Nephron (organoid): ENCODE measurements at regions not wholly inside any gene's neighbourhood (a gene's known extent, or its start where the extent isn't known, plus 50 kb on each side); places are given as distances from the start of the nearest gene placed in this dataset.

ENCODE experiments used
- H3K27ac Mint-ChIP-seq, 3 experiments: 2 replicates each; pipeline ENCODE4 v1.8.0; 2020; ENCODE audit warnings: mixed read lengths in 3 of 3, mild to moderate bottlenecking in 2 of 3, moderate library complexity in 1 of 3
- H3K27me3 Mint-ChIP-seq: 2 replicates; pipeline ENCODE4 v1.8.0; 2021; ENCODE audit warnings: low read depth, mild to moderate bottlenecking, moderate library complexity, mixed read lengths
- H3K36me3 Mint-ChIP-seq: 2 replicates; pipeline ENCODE4 v1.8.0; 2020; ENCODE audit warnings: low read depth, mixed read lengths
- H3K4me1 Mint-ChIP-seq: 2 replicates; pipeline ENCODE4 v1.8.0; 2020; ENCODE audit warnings: mixed read lengths
- H3K4me3 Mint-ChIP-seq, 3 experiments: 2 replicates each; pipeline ENCODE4 v1.8.0; 2020; ENCODE audit warnings: mild to moderate bottlenecking in 3 of 3, mixed read lengths in 3 of 3, moderate library complexity in 2 of 3
- H3K9me3 Mint-ChIP-seq: 2 replicates; pipeline ENCODE4 v1.8.0; 2020; ENCODE audit warnings: mixed read lengths
- TF ChIP-seq, protein P1 (sequence below), 3 experiments: fragments of 200-600 bp; sonication (generic); IDR thresholded peaks; one replicate each; pipeline ENCODE4 v1.5.0; 2021; ENCODE audit warnings: antibody characterized with exemption in 3 of 3; ENCODE audit not compliant: unreplicated experiment in 3 of 3

DNA sequence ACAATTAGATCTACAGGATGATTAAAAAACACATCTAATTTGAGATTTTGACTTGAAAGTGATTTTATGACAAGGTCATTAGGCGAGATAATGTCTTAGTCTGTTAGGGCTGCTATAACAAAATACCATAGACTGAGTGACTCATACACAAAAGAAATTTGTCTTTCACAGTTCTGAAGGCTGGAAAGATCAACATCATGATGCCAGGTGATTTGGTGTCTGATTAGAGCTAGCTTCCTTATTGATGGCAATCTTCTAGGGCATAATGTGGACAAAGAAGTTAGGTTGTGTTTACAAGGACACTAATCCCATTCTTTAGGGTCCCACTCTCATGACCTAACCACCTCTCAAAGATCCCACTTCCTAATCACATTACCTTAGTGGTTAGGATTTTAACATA, 256.7 kb downstream of the TUSC1 start:
- H3K27ac Mint-ChIP-seq, result no peak overlapping the region
- TF ChIP-seq, protein P1, sequence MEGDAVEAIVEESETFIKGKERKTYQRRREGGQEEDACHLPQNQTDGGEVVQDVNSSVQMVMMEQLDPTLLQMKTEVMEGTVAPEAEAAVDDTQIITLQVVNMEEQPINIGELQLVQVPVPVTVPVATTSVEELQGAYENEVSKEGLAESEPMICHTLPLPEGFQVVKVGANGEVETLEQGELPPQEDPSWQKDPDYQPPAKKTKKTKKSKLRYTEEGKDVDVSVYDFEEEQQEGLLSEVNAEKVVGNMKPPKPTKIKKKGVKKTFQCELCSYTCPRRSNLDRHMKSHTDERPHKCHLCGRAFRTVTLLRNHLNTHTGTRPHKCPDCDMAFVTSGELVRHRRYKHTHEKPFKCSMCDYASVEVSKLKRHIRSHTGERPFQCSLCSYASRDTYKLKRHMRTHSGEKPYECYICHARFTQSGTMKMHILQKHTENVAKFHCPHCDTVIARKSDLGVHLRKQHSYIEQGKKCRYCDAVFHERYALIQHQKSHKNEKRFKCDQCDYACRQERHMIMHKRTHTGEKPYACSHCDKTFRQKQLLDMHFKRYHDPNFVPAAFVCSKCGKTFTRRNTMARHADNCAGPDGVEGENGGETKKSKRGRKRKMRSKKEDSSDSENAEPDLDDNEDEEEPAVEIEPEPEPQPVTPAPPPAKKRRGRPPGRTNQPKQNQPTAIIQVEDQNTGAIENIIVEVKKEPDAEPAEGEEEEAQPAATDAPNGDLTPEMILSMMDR (IDR thresholded peaks at IDR 0.05; ENCODE audit: unreplicated experiment in 3 of 3), result no peak
- H3K4me1 Mint-ChIP-seq, result peaks cover under 1% of the 10 kb centered on the region
- H3K36me3 Mint-ChIP-seq, result peaks cover 16% of the 10 kb centered on the region
- H3K9me3 Mint-ChIP-seq, result peaks cover 16% of the 10 kb centered on the region
- no peak overlapping the region for H3K4me3 Mint-ChIP-seq
- H3K27me3 Mint-ChIP-seq, result no peaks in the 10 kb centered on the region

DNA sequence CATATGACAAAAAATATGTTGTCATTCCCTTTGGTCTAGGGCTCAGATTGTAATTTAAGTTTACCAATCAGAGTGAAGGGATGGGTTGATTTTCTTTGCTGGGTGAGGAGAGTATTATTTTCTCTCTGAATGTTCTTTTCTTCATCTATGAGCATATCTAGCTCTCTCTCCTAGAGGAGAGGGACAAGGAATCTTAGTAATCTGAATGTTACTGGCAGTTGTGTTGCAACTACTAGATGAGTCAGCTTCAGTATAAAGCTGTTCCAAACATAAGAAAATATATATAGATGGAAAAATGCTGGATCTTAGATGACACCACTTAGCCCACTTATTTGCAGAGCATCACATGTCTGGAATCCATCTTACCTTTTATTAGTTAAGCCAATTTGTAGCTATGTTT, 259.3 kb downstream of the TUSC1 start:
- TF ChIP-seq, protein P1 (IDR thresholded peaks at IDR 0.05; ENCODE audit: unreplicated experiment in 3 of 3), result no peak
- Mint-ChIP-seq H3K27ac (no peak overlapping the region), H3K4me3 (no peak overlapping the region), H3K27me3 (no peaks in the 10 kb centered on the region), H3K9me3 (peaks cover 2% of the 10 kb centered on the region), H3K4me1 (peaks cover 22% of the 10 kb centered on the region), H3K36me3 (peaks cover 4% of the 10 kb centered on the region)

DNA sequence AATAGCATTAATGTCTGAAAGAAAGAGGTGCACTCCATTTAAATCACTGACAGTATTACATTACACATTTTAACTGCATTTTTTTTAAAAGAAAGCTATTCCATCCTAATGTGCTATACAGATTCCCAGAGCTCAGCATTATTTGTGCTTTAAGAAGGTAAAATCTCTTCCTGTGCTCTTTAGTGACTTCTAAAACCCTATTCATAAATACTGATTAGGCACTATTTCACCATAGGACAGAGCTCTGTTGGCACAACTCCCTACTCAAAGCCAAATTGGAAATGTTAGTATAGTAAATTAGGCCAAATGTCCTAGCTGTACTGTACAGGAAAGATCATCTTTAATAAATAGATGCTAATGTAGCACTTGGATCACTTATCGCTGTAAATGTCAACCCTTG, 262.5 kb downstream of the TUSC1 start:
- TF ChIP-seq, protein P1 (IDR thresholded peaks at IDR 0.05; ENCODE audit: unreplicated experiment in 3 of 3), result no peak
- no peaks in the 10 kb centered on the region for H3K9me3 Mint-ChIP-seq
- peak overlapping the region; percentile 8 to 62 (median 49) for H3K27ac Mint-ChIP-seq
- H3K4me1 Mint-ChIP-seq, result peaks cover 39% of the 10 kb centered on the region
- H3K4me3 Mint-ChIP-seq, result no peak overlapping the region
- H3K36me3 Mint-ChIP-seq, result no peaks in the 10 kb centered on the region
- H3K27me3 Mint-ChIP-seq, result no peaks in the 10 kb centered on the region

DNA sequence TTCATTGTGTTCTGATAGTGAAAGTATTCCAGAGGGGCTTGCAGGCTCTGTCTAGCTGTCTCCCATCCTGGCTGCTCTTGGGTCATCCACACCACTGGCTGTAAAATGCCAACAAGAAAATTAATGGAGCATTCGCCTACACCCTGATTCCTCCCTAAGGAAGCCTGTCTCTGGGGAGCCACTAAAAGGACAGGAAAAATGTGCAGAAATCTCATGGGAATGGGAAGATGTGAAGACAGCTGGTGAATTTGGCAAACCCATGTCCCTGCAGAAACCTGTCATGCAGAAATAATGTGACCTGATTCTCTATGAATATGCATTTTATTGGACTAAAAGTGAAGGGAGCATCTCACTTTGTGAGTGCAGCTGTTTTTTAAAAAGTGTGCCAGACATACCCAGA, 265.6 kb downstream of the TUSC1 start:
- TF ChIP-seq, protein P1 (IDR thresholded peaks at IDR 0.05; ENCODE audit: unreplicated experiment in 3 of 3), result no peak
- H3K27ac Mint-ChIP-seq, result peak overlapping the region in 1 of 3 experiments; percentile 51
- no peaks in the 10 kb centered on the region for H3K9me3 Mint-ChIP-seq
- no peak overlapping the region for H3K4me3 Mint-ChIP-seq
- peaks cover 39% of the 10 kb centered on the region for H3K4me1 Mint-ChIP-seq
- no peaks in the 10 kb centered on the region for H3K36me3 Mint-ChIP-seq
- H3K27me3 Mint-ChIP-seq, result no peaks in the 10 kb centered on the region

DNA sequence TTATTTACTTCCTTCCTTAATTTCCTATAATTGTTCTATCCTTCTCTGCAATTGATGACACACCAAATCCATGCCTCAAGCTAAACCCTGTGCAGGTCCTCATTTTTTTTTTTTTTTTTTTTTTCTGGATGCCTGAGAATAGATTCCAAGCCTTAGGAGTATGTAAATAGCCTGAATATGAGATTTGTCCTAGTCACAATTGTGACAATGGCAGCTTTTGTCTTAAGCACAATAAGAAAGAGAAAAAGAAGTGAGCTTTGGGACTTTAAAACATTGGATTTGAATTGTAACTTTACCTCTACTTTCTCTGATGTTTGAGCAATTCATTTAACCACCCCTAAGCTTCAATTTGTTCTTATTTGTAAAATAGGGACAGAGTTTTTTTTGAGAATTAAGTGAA, 280.5 kb downstream of the TUSC1 start:
- no peaks in the 10 kb centered on the region for H3K4me1 Mint-ChIP-seq
- H3K27ac Mint-ChIP-seq, result no peak overlapping the region
- H3K9me3 Mint-ChIP-seq, result no peaks in the 10 kb centered on the region
- H3K4me3 Mint-ChIP-seq, result no peak overlapping the region
- TF ChIP-seq, protein P1 (IDR thresholded peaks at IDR 0.05; ENCODE audit: unreplicated experiment in 3 of 3), result no peak
- no peaks in the 10 kb centered on the region for H3K27me3 Mint-ChIP-seq
- no peaks in the 10 kb centered on the region for H3K36me3 Mint-ChIP-seq

DNA sequence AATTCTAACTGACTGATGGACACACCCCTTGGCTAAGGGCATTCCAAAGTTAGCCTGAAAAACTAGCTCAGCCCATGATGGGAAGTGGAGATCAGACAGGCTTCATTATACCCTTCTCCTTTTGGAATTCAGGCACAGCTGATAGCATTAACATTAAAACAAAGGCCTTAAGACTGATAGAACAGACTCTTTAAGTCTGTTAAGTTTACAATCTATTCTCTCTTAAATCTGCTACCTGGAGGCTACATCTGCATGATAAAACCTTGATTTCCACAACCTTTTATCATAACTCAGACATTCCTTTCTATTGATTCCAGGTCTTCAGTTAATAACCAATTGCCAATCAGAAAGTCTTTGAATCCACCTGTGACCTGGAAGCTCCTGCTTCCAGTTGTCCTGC, 281.4 kb downstream of the TUSC1 start:
- Mint-ChIP-seq H3K27me3 (no peaks in the 10 kb centered on the region), H3K36me3 (no peaks in the 10 kb centered on the region), H3K4me1 (no peaks in the 10 kb centered on the region), H3K4me3 (no peak overlapping the region), H3K9me3 (peaks cover 5% of the 10 kb centered on the region), H3K27ac (no peak overlapping the region)
- TF ChIP-seq, protein P1 (IDR thresholded peaks at IDR 0.05; ENCODE audit: unreplicated experiment in 3 of 3), result no peak
